ENCODE measurements at regions not wholly inside any gene's neighbourhood (a gene's known extent, or its start where the extent isn't known, plus 50 kb on each side); places are given as distances from the start of the nearest gene placed in this dataset.

GRCh38 chr3:102124704-102125103 lies 275.4 kb downstream of the NFKBIZ start:
- no peak for DNase-seq

GRCh38 chr3:102125197-102125993 lies 276.1 kb downstream of the NFKBIZ start:
- DNase-seq = no peak

- no peak for DNase-seq
Measured at GRCh38 chr3:102125994-102126368, 276.7 kb downstream of the NFKBIZ start.

GRCh38 chr3:102129760-102130608 lies 280.7 kb downstream of the NFKBIZ start:
- DNase-seq = no peak

- no peak for DNase-seq
Measured at GRCh38 chr3:102132370-102132769, 283.1 kb downstream of the NFKBIZ start.

- no peak for DNase-seq
Measured at GRCh38 chr3:102133376-102133775, 284.1 kb downstream of the NFKBIZ start.

GRCh38 chr3:102135316-102135715 lies 286.0 kb downstream of the NFKBIZ start:
- DNase-seq = no peak

- no peak for DNase-seq
Measured at GRCh38 chr3:102136183-102136582, 286.9 kb downstream of the NFKBIZ start.

- DNase-seq = no peak
Measured at GRCh38 chr3:102140116-102140515, 290.8 kb downstream of the NFKBIZ start.

GRCh38 chr3:102141096-102141927 lies 292.0 kb downstream of the NFKBIZ start:
- DNase-seq = no peak

GRCh38 chr3:102141928-102142239 lies 292.6 kb downstream of the NFKBIZ start:
- DNase-seq = no peak

GRCh38 chr3:102142379-102143060 lies 292.3 kb upstream of the ZPLD1 start:
- DNase-seq = no peak

- no peak for DNase-seq
Measured at GRCh38 chr3:102143536-102143935, 291.3 kb upstream of the ZPLD1 start.

- DNase-seq = no peak
Measured at GRCh38 chr3:102144063-102144462, 290.8 kb upstream of the ZPLD1 start.

- DNase-seq = no peak
Measured at GRCh38 chr3:102148598-102149337, 286.0 kb upstream of the ZPLD1 start.

- DNase-seq = no peak
Measured at GRCh38 chr3:102151935-102152334, 282.9 kb upstream of the ZPLD1 start.

- DNase-seq = no peak
Measured at GRCh38 chr3:102156426-102156825, 278.4 kb upstream of the ZPLD1 start.

GRCh38 chr3:102158080-102158740 lies 276.6 kb upstream of the ZPLD1 start:
- no peak for DNase-seq

- no peak for DNase-seq
Measured at GRCh38 chr3:102159810-102160451, 274.9 kb upstream of the ZPLD1 start.

GRCh38 chr3:102161384-102162006 lies 273.3 kb upstream of the ZPLD1 start:
- no peak for DNase-seq
